AG08395 (cell line): ENCODE measurements at regions not wholly inside any gene's neighbourhood (a gene's known extent, or its start where the extent isn't known, plus 50 kb on each side); places are given as distances from the start of the nearest gene placed in this dataset.
A peak's percentile ranks its signal among the peaks of the same experiment; 100 is the strongest.

Experiments used
- DNase-seq: peaks from one replicate; pipeline ENCODE4 v3.0.0; 2012; ENCODE audit warnings: mixed read lengths, low spot score

DNA sequence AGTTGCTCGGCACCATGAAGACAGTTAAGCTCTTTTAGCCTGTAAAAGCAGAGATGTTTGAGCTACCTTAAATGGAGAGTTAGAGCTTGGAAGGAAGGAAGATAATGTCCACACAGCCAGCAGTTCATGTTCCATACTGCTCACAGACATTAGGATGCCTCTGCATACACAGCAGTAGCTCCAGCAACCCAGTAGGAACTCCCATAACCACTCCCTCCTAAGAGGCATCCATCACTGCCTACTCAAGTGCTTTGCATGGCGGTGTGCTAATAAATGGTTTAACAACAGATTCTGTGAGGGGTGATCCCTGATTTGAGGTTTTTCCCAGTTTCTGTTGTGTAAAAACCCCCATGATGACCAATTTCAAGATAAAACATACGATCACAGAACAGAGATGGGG is 286.4 kb downstream of the HACE1 start:
- no peak for DNase-seq

DNA sequence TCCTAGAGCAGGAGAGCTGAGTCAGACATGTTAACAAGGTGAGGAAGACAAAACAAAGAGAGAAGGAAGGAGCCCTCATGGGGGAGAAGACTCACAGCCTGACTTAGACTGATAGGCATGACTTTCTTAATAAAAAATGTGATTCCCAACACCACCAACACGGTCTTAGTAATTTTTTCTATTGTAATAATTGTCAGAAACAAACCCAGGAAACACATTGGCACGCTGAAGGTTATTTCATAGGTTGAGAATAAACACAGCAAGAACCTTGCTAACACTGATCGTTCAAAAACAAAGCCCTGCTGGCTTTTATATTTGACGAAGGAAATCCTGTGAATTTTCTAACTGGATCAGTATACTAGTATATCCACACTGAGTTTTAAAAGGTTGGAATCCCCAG is 286.8 kb downstream of the HACE1 start:
- DNase-seq = no peak

DNA sequence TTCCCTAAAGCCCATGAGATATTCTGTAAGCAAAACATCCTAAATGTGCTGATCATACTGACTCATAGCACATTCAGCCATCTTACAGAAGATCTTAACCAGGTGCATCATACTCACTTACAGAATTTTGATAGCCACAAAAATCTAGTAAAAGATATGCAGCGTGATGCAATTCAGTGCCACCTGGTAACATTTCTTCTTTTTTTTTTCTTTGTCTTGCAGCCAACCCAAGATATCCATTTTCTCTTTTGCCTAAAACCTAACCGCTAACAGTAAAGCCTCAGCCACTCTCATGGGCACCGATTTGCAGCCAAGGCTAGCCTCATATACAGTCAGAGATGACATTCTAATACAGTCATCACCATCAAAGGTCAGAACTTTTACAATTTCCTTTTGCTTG is 293.3 kb downstream of the HACE1 start:
- no peak for DNase-seq

GRCh38 chr6:104563306-104563705 is 296.4 kb downstream of the HACE1 start:
- no peak for DNase-seq

GRCh38 chr6:104559435-104560202 is 300.1 kb downstream of the HACE1 start:
- DNase-seq = no peak

DNA sequence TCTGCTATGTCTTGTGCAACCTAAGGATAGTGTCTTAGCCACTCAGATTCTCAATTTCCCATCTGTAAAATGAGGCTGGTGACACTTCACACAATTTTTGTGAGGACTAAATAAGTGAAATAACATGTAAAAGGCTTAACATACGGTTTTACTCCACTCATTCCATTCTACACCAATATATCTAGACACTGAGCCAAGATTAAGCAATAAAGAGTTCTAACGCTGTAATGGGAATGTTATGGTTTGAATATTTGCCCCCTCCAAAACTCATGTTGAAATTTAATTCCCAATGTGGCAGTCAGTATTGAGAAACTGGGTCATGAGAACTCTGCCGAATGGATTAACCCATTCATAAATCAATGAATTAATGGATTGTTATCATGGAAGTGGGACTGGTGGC is 301.0 kb downstream of the HACE1 start:
- DNase-seq = no peak

- no peak for DNase-seq
Measured at GRCh38 chr6:104548297-104548696, 311.4 kb downstream of the HACE1 start.

DNA sequence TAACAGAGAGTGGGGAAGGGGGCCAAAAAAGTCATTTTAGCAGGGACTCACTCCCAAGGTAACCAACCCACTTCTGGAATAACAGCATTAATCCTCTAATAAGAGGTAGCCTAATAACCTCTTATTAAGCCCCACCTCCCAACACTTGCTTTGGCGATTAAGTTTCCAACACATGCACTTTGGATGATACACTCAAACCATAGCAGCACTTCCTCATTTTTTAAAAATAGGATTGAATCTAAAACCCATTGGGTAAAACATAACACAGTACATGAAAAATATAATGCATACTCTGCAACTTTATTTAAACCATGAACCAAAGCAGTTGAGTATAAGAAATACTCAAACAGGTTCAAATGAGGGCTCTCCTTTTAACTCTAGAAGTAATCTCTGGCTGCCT is 318.3 kb downstream of the HACE1 start:
- DNase-seq = no peak

GRCh38 chr6:104540743-104541142 is 319.0 kb downstream of the HACE1 start:
- peak; percentile 5 for DNase-seq

DNA sequence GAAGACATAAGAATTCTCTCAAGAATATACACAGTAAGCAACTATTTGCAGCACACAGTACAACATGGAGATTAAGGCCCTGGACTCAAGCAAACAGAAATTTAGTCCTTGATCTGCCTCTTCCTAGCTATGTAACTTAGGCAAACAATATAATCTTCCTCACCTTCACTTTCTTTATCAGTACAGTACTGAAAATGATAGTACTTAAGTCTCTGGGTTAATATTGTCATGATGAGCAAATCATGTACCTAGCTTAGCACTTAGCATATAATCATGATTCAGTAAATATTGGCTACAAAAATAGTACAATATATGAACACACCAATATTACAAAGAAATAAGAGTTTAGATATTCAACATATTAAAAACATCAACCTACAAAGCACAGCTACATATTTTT is 320.5 kb downstream of the HACE1 start:
- DNase-seq = no peak

DNA sequence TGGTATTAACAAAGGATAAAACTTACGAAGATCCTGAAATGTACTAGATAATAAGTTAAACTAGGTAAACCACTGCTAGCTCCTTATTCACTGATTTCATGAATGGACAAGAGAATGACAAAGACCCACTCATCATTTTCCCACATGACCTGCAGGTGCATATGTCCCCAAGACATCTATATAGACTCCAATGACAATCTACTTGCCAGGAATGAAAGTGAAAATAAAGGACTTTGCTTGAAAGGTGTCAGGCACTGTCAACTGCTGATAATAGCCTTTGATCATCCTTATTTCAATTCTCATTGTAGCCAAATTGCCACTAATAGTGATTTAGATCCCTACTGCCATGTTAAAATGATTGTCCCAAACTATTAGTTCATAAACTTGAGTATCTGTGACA is 321.8 kb downstream of the HACE1 start:
- no peak for DNase-seq

DNA sequence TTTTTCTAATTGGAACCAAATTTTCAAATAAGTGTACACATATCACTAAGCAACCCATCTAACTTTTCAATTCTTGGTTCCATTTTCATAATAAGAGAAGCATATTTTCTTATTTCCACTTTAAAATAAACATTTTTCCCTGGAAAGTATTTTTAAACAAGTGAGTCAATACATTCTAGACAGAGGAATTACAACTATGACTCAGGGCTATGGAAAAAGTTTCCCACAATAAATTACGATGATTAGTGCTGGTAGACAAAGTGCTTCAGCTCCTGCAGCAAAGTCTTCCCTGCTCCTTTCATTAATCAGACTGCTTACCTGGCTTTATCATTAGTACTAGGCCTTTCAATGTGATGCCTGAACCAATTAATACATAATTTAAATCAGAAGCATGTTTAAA is 322.5 kb downstream of the HACE1 start:
- DNase-seq = peak; percentile 43

GRCh38 chr6:104532462-104532861 is 327.3 kb downstream of the HACE1 start:
- no peak for DNase-seq

DNA sequence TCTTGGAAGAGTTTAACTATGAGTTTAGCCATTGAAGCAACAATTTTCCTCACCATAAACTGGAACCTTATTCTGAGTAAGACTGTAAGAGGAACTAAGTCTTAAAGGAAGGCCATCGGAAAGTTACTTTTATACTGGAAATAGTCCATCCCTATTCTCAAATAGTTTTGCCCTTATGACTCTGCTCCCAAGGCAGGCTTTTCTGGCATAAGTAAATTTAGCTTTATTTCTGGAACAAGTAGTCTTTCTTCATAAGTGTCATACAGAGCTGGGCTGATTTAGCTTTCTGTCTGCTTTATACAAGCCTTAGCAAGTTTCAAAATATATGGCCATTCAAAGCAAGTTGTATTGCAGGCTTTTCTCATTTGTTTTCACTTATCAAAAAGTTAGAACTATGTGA is 328.1 kb downstream of the HACE1 start:
- DNase-seq = no peak

GRCh38 chr6:104527761-104528415 is 331.8 kb downstream of the HACE1 start:
- DNase-seq = peak; percentile 31

DNA sequence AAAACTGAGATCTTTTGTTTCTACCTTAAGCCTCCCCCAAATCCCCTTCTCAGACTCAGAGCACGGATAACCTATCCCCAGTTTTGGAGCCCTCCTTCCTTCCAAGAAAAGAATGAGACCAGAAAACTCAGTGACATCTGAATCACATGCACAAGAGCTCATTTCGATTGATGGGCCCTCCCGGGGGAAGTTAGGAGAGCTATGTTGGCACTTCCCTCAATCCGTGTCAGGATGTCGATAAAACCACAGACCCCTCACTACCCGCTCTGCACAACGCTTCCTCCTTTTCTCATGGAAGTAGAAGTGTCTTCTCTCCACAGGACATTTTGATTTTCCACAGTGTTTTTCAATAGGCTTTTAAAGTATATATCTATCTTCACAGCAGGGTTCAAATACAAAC is 332.4 kb downstream of the HACE1 start:
- DNase-seq = no peak

DNA sequence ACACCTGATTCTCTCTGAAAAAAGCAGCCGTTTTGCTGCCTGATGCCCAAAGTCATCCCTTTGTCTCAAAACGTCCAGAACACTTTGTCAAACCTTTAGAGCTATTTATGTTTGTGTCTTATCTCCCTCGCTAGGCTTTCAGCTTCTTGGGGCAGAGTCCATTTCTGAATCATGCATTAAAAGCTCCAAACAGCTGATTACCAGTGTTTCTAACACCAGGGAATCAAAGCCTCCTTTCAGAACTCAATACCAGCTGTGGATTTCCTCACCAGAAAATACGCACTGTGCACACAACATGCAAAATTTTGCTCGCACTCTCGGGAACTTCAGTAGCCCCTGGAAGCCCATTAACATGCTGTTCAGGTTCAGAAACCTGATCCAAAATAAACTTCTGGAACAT is 333.3 kb downstream of the HACE1 start:
- no peak for DNase-seq

DNA sequence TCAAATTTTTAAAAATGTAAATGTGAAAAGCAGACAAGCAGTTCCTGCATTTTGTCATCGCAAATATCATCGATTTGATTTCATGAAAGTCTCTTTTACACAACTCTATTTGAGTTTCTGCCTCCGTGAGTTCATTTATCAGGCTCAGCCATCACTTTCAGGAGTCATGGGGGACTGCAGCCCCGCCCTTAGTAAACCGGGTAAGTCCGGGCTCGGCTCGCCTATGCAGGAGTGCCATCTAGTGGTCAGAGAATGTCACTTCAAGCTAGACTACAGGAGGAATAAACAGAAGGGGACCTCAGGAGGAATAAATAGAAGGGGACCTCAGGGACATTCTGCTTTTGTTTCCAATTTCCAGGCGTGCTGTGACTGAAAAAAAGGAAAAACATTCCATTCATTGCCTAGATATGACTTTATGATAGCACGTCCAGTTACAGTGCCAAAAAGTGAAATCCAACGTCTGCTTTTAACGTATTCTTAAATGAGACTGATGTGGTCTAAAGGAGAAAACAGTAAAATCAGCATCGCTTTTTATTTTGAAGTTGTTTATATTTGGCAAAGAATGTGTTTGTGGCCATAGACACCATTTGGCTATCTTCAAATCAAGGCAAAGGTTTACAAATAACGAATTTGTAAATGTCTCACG is 333.9 kb downstream of the HACE1 start:
- peak; percentile 90 for DNase-seq

GRCh38 chr6:104522533-104522932 is 337.2 kb downstream of the HACE1 start:
- DNase-seq = no peak

GRCh38 chr6:104521176-104521575 is 338.5 kb downstream of the HACE1 start:
- DNase-seq = no peak

GRCh38 chr6:104519566-104519965 is 340.2 kb downstream of the HACE1 start:
- no peak for DNase-seq

- no peak for DNase-seq
Measured at GRCh38 chr6:104509355-104509754, 350.4 kb downstream of the HACE1 start.

DNA sequence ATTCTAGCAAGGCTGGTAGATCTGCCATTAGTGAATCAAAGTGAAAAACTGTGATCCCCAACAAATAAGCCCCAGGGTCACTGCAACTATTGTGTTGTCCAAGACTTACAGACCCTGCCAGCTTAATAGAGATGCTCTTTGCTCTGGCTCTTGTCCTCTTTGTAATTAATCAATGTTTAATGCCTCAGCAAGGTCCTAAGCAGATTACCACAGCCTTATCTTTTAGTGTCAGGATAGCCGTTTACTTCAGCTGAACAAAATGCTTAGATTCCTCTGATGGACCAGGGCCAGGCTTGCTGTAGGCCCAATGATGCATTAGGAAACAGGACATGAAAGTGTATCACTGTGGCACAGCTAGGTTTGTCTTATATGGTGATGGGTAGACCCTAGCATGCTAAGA is 353.3 kb downstream of the HACE1 start:
- DNase-seq = no peak
